IPS-NIHi7 (cell line): ENCODE measurements at regions not wholly inside any gene's neighbourhood (a gene's known extent, or its start where the extent isn't known, plus 50 kb on each side); places are given as distances from the start of the nearest gene placed in this dataset.

Source experiments
- DNase-seq: peaks from one replicate; pipeline ENCODE4 v3.0.0; 2012; ENCODE audit warnings: mixed read lengths; ENCODE audit errors: extremely low spot score

GRCh38 chr10:61140765-61141392 lies 196.9 kb upstream of the RHOBTB1 start:
- DNase-seq: peak; percentile 26

- DNase-seq: no peak
Observed at GRCh38 chr10:61139592-61139953, 195.6 kb upstream of the RHOBTB1 start.

- DNase-seq: no peak
Observed at GRCh38 chr10:61138708-61139591, 195.0 kb upstream of the RHOBTB1 start.

GRCh38 chr10:61136139-61136538 lies 192.2 kb upstream of the RHOBTB1 start:
- peak; percentile 23 for DNase-seq

GRCh38 chr10:61135276-61135721 lies 191.3 kb upstream of the RHOBTB1 start:
- DNase-seq: peak; percentile 13

- no peak for DNase-seq
Observed at GRCh38 chr10:61130366-61130765, 186.4 kb upstream of the RHOBTB1 start.

GRCh38 chr10:61128196-61128595 lies 184.2 kb upstream of the RHOBTB1 start:
- DNase-seq: no peak

GRCh38 chr10:61125560-61126170 lies 181.7 kb upstream of the RHOBTB1 start:
- DNase-seq: no peak

- DNase-seq: no peak
Observed at GRCh38 chr10:61124756-61125530, 181.0 kb upstream of the RHOBTB1 start.

- no peak for DNase-seq
Observed at GRCh38 chr10:61120805-61121204, 176.8 kb upstream of the RHOBTB1 start.

GRCh38 chr10:61119573-61119972 lies 175.6 kb upstream of the RHOBTB1 start:
- no peak for DNase-seq

- DNase-seq: no peak
Observed at GRCh38 chr10:61115897-61116296, 171.9 kb upstream of the RHOBTB1 start.

GRCh38 chr10:61112771-61113170 lies 168.8 kb upstream of the RHOBTB1 start:
- DNase-seq: no peak

GRCh38 chr10:61110936-61111335 lies 167.0 kb upstream of the RHOBTB1 start:
- DNase-seq: no peak

GRCh38 chr10:61110188-61110844 lies 166.3 kb upstream of the RHOBTB1 start:
- DNase-seq: no peak

- DNase-seq: no peak
Observed at GRCh38 chr10:61108915-61109314, 164.9 kb upstream of the RHOBTB1 start.

GRCh38 chr10:61100887-61101286 lies 156.9 kb upstream of the RHOBTB1 start:
- no peak for DNase-seq

GRCh38 chr10:61099756-61100155 lies 155.8 kb upstream of the RHOBTB1 start:
- DNase-seq: no peak

- no peak for DNase-seq
Observed at GRCh38 chr10:61098966-61099365, 155.0 kb upstream of the RHOBTB1 start.

- DNase-seq: no peak
Observed at GRCh38 chr10:61097026-61097425, 153.0 kb upstream of the RHOBTB1 start.

GRCh38 chr10:61096056-61096455 lies 152.1 kb upstream of the RHOBTB1 start:
- no peak for DNase-seq
